GM18498 (cell line): ENCODE measurements at regions not wholly inside any gene's neighbourhood (a gene's known extent, or its start where the extent isn't known, plus 50 kb on each side); places are given as distances from the start of the nearest gene placed in this dataset.
"Not testable (repeated sequence)": the region's sequence is repeated elsewhere in the genome, so short reads cannot be mapped to it uniquely, and the experiment has no call there.

Experiments used
- ATAC-seq: cut with Tn5 transposase; IDR thresholded peaks from one replicate; pipeline ENCODE4 v1.9.1; 2021; ENCODE audit warnings: mild to moderate bottlenecking, moderate library complexity; ENCODE audit not compliant: unreplicated experiment

DNA sequence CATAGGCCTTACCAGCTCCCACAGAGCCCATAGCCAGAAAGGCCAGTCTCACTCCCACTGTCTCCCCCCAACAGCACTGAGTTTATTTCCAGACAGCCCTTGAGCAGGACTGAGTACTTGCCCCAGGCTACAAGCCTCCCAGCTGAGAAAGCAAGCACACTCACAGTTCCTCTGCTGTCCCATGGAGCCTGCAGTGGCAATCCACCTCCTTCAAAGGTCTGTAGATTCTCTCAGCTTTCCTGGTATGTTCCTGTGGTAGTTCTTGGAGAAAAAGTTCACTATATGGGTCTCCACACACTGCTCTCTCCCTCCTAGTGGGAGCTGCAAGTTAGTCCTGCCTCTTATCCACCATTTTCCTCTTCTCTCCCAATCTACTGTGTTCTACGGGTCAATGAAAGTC is 728.7 kb downstream of the DIAPH3 start:
- no peak for ATAC-seq

DNA sequence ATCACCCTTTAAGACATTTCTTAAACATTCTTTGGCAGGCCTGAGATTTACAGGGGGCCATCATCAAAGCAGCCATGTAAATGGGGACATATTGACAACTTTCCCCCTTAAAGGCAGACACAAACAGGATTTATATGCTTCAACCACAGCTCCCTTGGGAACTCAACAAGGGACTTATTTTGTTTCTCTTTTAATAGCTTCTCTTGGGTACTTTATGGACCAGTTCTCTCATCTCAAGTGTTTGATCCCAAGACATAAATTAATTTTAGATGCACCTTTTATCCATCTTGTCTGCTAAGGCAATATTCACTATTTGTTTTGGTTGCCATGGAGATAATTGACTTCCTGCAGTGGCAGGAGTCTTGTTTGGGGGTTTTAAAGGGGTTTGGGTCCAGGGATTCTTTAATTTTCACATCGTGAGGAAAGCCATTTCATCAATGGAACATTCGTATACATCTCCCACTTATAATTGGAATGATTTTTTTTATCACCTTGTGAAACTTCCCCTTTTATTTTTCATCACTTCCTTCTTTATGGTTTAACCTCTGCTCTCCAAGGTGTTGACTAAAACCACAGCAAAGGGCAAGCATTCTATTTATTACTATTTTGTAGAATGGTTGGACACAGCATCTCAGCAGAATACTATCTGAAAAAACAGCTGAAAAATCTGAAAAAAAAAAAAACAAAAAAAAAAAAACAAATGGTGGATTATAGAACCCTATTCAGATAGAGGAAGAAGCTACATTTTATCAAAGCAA is 726.0 kb downstream of the DIAPH3 start:
- no peak for ATAC-seq

DNA sequence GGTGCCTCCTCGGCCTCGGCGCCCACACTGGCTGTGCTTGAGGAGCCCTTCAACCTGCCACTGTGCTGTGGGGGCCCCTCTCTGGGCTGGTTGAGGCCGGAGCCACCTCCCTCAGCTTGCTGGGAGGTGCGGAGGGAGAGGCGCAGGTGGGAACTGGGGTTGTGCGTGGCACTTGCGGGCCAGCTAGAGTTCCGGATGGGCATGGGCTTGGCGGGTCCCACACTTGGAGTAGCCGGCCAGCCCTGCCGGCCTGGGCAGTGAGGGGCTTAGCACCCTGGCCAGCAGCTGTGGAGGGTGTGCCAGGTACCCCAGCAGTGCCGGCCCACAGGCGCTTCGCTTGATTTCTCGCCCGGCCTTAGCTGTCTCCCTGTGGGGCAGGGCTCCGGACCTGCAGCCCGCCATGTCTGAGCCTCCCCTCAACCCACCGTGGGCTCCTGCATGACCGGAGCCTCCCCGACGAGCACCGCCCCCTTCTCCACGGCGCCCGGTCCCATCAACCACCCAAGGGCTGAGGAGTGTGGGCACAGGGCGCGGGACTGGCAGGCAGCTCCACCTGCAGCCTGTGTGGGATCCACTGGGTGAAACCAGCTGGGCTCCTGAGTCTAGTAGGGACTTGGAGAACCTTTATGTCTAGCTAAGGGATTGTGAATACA is 723.8 kb downstream of the DIAPH3 start:
- no peak for ATAC-seq

DNA sequence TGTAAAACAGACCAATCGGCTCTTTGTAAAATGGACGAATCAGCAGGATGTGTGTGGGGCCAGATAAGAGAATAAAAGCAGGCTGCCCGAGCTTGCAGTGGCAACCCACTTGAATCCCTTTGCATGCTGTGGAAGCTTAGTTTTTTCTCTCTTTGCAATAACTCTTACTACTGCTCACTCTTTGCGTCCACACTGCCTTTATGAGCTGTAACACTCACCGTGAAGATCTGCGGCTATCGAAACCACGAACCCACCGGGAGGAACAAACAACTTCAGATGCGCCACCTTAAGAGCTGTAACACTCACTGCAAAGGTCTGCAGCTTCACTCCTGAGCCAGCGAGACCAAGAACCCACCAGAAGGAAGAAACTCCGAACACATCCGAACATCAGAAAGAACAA is 722.7 kb downstream of the DIAPH3 start:
- not testable (repeated sequence) for ATAC-seq

DNA sequence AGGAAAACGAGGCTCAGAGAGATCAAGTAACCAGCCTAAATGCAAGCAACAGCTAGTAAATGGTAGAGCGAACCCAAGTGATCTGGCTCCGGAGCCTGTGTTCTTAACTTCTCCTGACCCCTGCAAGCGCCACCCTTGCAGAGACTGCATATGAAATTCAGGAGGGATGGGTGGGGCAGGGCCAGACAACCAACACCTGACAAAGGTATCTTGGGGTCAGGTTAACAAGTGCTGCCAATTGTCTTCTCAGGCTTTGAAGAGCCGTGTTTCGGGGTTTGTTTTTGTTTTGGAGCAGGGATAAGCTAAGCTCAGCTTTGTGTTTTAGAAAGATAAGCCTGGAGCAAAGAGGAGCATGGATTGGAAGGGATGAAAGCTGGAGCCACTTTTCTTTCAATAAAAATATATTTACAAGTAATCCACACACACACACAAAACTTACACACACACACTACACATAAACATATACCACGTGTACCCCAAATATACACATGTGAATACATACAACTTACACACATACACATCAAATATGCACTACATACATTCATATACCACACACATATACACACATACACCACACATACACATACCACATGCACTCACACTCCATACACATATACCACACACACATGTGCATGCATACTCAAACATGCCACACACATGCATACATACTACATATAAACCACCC is 722.0 kb downstream of the DIAPH3 start:
- ATAC-seq: no peak

DNA sequence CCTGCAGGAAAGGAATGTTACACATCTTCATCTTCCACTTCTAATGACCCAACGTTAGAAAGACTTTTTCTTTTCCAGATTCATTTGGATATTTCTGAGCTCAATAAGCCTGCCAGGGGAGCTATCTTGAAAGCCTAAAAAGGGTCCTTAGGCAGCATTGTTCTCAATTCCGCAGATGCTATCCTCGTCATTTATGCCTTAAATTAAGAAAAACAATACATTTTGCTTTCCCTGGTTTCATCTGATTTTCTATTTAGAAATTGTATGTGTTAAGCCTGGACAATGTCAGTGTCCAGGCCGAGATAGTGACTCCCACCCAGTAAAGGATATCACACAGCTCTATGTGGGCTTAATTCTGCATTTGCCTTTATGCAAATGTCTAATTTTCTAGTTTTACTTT is 721.3 kb downstream of the DIAPH3 start:
- ATAC-seq: no peak

DNA sequence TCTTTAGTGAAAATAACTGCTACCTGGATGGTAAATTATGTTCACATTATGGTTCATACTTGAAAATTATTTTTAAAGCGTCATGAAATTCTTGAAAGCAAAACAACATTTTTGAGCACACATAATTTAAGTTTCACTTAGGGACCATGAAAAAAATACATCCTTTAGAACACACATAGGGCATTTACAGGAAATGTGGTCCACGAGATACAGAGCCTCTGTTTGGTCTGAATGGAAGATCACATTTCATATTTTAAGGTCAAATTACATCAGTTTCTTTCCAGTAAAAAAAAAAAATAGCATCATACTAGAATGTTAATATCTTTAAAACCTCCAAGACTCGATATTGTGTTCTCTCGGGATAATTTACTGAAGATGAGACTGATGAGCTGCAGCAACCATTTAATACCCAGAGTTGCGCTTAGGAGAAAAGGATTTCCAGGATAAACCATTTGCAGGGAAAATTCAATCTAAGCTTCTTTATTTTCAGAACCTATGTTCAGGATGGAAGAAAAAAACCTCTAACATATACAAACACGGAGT is 720.7 kb downstream of the DIAPH3 start:
- no peak for ATAC-seq

DNA sequence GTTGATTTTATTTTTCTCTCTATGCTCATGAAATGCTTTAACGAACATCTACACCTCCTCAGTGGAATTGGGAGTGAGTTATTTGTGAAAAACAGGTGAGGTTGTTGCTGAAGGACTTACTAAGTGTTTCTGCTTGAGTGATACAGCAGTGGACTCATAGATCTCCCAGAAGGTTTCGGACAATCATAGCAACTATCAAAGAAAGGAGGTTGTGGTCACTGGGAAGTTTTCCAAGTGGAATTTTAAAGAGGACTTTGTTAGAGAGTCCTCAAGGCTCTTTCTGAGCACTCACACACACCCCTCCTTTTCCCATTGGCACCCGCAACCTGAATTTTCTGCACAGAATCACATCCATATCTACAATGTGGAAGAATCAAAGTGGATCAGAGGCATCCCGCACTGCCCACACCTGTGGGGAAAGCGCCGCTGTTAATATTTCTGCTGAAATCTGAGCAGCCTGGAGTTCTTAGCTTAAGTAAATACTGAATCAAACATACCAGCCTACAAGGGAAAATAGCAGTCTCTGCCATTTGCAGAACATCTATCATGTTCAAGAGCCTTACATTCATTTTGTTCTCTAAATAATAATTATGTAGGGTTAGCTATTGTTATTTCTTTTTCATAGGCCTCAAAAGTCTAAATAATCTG is 719.4 kb downstream of the DIAPH3 start:
- ATAC-seq: no peak

DNA sequence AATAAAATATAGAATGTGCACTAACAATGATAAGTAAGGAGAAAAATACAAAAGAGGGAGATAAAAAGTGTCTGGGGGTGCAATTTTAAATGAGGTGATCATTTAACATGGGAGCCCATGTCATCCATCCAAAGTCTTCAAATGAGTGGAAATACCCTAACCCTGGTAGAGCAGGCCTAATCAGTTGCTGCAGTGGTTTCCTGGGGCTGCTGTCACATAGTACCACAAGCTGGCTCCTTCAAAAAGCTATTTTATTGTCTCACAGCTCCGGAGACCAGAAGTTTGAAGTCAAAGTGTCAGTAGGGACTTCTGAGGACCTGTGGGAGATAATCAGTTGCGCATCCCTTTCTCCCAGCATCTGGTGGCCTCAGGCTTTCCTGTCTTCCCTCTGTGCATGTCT is 717.9 kb downstream of the DIAPH3 start:
- ATAC-seq: no peak

DNA sequence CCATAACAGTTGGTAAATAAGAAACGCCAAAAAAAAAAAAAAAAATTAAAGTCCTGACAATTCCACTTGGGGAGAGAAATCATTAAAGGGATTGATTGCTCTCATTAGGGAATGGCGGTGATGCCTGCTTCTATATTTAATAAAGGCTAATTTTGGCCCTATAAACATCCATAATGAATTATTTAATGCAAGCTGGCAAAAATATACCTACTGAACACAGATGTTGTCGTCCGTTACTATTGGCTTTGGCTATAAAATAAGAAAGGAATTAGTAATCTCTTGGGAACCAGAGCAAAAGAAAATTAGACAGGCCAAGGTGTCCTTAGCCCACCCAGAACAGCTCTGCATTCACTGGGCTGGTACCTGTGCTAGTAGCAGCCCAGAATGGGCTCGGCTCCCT is 717.3 kb downstream of the DIAPH3 start:
- no peak for ATAC-seq

DNA sequence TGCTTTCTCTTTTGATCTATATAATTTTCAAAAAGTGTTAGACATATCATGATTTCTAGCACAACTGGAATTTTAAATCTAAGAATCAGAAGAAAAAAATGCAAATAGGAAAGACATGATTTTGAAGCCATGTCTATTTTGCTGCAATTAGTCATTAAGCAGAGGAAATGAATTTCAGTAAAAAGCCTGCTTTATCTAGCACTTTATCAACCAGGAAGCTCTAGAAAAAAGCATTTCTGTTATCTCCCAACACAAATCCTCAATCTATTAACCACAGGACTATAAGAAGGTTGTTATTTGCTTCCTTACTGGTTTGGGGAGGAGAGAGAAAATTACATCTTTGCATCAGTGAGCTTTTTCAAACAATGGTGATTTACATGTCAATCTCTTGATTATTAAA is 716.7 kb downstream of the DIAPH3 start:
- no peak for ATAC-seq

DNA sequence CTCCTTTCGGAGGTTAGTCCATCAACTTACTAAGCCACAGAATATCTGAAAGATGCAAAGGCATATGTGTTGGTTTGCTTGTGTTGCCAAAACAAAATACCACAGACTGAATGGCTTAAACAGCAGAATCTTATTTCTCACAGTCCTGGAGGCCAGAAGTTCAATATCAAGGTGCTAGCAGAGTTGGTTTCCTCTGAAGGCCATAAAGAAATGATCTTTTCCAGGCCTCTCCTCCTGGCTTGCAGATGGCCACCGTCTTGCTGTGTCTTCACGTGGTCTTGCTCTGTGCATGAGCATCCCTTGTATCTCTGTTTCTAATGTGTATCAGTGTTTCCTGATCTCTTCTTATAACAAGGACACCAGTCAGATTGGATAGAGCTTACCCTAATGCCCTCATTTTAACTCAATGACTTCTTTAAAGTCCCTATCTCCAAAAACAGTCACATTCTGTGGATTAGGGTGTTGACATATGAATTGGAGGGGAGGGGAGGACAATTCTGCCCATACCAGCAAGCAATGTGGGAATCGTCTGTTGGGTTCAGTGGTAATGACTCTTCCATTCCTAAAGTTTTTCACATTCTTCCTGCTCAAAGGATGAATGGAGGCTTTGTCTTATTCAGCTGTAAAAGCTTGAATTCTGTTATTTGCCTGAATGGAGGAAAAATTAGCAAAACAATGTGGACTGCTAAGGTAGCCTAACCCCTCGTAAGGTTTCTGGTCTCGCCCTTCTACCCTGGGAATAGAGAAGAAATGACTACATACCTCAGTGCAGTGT is 715.7 kb downstream of the DIAPH3 start:
- ATAC-seq: no peak

DNA sequence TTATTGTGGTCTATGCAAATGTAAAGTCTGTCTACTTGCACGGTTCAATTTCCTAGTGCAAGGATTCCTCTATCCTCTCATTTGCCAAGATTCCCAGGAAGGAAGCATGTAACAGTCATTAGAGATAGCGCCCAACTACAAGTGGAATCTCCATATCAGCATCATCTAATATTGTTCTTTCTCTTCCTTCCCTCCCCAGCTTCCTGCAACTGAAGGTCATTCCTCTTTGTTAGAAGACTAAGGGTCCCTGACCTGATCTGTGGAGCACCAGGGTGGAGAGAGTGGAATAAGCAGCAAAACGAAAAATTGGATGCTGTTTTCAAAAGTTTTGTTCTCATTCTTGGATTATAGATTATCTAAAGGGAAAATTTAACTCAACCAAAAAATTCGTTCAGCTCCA is 714.0 kb downstream of the DIAPH3 start:
- no peak for ATAC-seq

DNA sequence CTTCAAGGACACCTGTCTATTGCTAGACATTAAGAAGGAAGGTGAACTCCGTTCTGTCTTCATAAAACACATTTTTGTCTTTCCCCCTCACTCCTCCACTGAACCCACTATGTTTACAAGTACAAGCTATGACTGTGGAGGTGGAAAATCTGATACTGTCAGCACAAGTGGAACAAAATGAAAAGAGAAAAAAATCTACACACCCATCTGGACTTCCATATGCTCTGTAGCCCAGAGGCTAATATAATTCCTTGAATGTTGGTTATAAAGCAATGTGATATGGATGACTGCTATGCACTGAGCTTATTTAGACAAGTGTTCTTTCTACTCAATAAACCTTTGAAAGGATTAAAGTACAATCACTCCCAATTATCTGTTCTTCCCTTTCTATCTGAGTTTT is 713.5 kb downstream of the DIAPH3 start:
- ATAC-seq: no peak

DNA sequence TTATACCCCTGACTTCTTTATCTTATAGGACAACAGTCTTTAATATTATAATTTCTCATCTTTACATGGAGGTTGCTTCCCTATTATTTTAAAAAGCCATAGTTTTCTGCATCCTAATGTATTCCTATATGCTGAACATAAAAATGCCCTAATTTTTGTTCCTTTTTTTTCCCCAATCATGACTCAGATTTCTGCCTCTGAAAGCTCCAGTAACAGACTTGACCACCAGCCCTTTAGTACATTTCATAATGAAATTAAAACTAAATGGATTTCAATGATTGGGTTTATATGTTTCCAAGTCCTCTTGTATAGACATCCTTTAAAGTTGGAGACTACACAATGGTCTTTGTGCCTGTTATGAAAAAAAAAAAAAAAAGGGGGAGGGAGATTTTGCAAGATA is 712.5 kb downstream of the DIAPH3 start:
- no peak for ATAC-seq

DNA sequence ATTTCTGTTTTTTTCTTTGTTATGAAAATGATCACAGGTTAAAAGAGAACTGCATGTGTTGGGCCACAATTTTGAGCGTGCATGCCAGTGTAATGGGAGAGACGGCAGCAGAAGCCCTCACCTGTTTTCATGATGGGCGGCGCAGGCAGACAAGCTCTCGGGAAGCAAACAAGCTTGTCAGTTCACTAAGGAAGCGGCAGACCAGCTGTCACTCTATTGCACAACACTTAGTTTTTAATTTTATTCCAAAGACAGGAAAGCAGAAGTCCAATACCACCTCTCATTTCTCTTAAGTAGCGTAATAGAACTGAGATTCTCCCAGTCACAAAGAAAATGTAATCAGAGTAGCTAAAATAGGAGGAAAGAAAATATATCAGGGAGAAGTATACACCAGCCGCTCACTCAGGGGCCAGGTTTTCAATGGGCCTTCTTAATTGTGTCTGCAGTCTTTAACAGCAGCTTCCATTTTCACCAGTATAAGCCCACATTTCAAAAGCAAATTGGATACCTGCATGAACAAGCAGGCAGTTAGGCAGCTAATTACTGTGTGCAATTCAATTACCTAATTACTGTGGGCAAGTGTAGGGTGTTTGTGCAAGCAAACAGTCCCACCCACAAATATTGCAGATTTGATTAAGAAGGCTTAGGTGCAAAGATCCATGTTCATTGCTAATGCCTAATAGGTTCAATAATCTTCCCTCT is 711.4 kb downstream of the DIAPH3 start:
- ATAC-seq: no peak

DNA sequence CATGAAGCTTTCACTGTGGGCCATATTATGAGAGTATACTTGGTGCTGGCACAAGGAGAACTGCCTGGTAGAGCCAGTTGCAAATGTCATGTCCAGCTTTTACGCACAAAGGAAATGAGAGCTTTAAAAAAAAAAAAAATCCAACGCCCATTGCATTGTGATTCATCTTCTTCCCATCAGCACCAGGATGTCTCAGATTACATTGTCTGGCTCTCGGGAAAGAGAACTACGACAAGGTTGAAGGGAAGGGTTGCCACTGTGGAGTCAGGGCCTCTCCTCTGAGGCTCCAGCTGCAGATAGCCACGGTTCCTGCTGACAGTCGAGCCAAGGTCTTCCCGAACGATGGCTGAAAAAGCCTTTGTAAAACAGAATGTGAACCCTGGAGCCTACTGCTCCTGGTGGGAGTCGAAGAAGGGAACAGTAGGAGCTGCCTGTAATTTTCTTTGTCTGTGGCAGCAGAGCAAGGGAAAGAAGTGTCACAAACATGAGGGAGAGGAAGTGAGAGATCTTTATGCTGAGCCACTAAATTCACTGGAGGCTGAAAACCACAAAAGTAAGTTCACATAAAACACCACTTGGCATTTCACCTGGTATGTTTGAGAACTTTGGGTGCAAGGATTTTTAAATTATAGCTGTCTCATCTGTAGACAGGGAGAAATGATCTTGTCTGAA is 704.7 kb downstream of the DIAPH3 start:
- no peak for ATAC-seq

DNA sequence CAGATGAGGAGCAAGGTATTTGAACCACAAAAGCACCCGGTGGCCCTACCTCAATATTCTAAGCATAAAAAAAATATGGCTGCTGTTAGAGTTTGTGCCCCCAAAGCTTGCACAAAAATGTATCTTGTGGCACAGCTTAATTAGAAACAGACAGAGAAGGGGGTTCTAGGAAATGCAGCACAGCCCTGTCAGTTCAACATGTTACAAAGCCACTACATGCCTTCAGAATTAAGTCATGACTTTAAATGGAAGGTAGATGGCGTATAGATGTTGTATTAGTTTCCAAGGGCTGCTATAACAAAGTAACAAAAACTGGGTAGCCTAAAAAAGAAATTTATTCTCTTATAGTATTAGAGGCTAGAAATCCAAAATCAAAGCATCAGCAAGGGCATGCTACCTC is 703.8 kb downstream of the DIAPH3 start:
- ATAC-seq: no peak

DNA sequence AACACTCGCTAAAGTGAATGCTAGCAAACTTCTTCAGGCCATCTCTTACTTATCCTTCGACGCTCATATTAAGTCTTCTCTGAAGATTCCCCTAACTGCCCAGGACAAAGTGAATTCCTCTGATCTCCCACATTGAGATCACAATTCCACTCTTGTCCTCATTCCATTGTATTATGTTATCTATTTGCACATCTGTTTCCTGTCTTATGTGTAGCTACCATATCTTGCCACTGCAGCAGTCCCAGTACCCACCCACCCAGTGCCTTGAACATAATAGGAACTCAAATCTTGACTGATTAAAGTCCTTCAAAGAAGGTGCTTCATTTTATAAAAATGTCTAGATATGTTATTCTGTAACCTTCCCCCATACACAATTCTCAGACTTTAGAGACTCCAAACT is 702.3 kb downstream of the DIAPH3 start:
- no peak for ATAC-seq

DNA sequence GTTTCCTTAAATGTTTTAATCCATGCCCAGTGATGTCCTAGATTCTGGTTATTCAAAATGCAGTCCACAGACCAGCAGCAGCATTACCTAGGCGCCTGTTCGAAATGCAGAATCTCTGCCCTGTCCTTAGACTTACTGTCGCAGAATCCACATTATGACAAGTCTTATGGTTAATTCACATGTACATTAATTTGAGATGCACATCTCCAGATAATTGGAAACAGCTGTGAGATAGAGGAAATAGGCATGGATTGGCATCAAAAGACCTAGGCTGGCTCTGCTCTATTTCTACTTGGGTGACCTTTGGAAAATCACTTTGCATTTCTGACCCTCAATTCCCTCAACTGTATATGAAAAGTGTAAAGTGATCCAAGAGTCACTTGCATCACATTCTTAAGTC is 700.7 kb downstream of the DIAPH3 start:
- no peak for ATAC-seq
